T-cell (primary cell): ENCODE measurements at regions not wholly inside any gene's neighbourhood (a gene's known extent, or its start where the extent isn't known, plus 50 kb on each side); places are given as distances from the start of the nearest gene placed in this dataset.

Experiments used
- ATAC-seq, 4 experiments: fragments of 200-7000 bp in 3 of 4; fragments of 150-1000 bp in 1 of 4; cut with Tn5 transposase; replicated peaks in 1 of 4; 1 replicate in 3 of 4; 2 replicates in 1 of 4; pipeline ENCODE4 v1.10.0; 2021; ENCODE audit warnings: moderate library complexity in 3 of 4, mild to moderate bottlenecking in 2 of 4, moderate number of reproducible peaks in 1 of 4
- CTCF ChIA-PET, 2 donors: fragments of 300-600 bp; sonication (Branson Sonifier 250); formaldehyde crosslinking; loops; one replicate each; lab custom pipeline; 2022; ENCODE audit warnings: antibody characterized with exemption in 2 of 2; lab: Charles Lee
- POLR2A ChIA-PET, 2 donors: fragments of 300-600 bp; sonication (Branson Sonifier 250); formaldehyde crosslinking; loops; one replicate each; lab custom pipeline; 2022; ENCODE audit warnings: antibody characterized with exemption in 2 of 2; lab: Charles Lee
- DNase-seq, 35 experiments: peaks; one replicate each; pipeline versions ENCODE4 v3.0.0 to v3.0.0-alpha.2; 2013 to 2023
- H3K27ac ChIP-seq: one replicate; pipeline ENCODE4 v1.5.1; 2013; ENCODE audit warnings: low read length
- H3K27me3 ChIP-seq, 2 experiments: replicated peaks in 1 of 2; 1 replicate in 1 of 2; 2 replicates in 1 of 2; pipeline versions ENCODE4 v1.6.1 to v1.7.0; 2013; ENCODE audit warnings: low read length in 1 of 2, mixed read lengths in 1 of 2; ENCODE audit not compliant: control insufficient read depth in 2 of 2, insufficient read depth in 2 of 2; ENCODE audit errors: extremely low read depth in 1 of 2
- H3K36me3 ChIP-seq, 2 donors: 1 replicate in 1 of 2; 2 replicates in 1 of 2; pipeline versions ENCODE4 v1.6.1 to v1.7.0; 2013; ENCODE audit warnings: low read length in 1 of 2; ENCODE audit not compliant: control insufficient read depth in 2 of 2, insufficient read depth in 1 of 2; ENCODE audit errors: extremely low read depth in 1 of 2
- H3K4me1 ChIP-seq, 2 experiments: 1 replicate in 1 of 2; 2 replicates in 1 of 2; pipeline versions ENCODE4 v1.6.1 to v1.7.0; 2013; ENCODE audit warnings: low read length in 2 of 2, mixed read lengths in 1 of 2; ENCODE audit not compliant: insufficient read depth in 2 of 2, control insufficient read depth in 1 of 2; ENCODE audit errors: extremely low read depth in 1 of 2
- H3K4me3 ChIP-seq, 2 donors: 1 replicate in 1 of 2; 2 replicates in 1 of 2; pipeline versions ENCODE4 v1.5.1 to v1.7.0; 2013; ENCODE audit warnings: mild to moderate bottlenecking in 2 of 2, low read length in 1 of 2, moderate library complexity in 1 of 2; ENCODE audit not compliant: control insufficient read depth in 1 of 2; ENCODE audit errors: extremely low read depth in 1 of 2
- H3K9me3 ChIP-seq: 2 replicates; pipeline ENCODE4 v1.7.0; 2013
- H3K27ac Mint-ChIP-seq, 2 donors: one replicate each; pipeline ENCODE4 v1.8.0; 2020 to 2021; ENCODE audit warnings: mild to moderate bottlenecking in 2 of 2, mixed read lengths in 2 of 2
- H3K27me3 Mint-ChIP-seq, 2 donors: one replicate each; pipeline ENCODE4 v1.8.0; 2021 to 2022; ENCODE audit warnings: mixed read lengths in 2 of 2
- H3K36me3 Mint-ChIP-seq: one replicate; pipeline ENCODE4 v1.8.0; 2021; ENCODE audit warnings: mixed read lengths
- H3K4me1 Mint-ChIP-seq, 3 donors: one replicate each; pipeline ENCODE4 v1.8.0; 2020 to 2022; ENCODE audit warnings: mixed read lengths in 3 of 3, mild to moderate bottlenecking in 1 of 3
- H3K4me3 Mint-ChIP-seq, 3 donors: one replicate each; pipeline ENCODE4 v1.8.0; 2020 to 2022; ENCODE audit warnings: mild to moderate bottlenecking in 3 of 3, mixed read lengths in 3 of 3, moderate library complexity in 3 of 3
- H3K9me3 Mint-ChIP-seq, 3 donors: one replicate each; pipeline ENCODE4 v1.8.0; 2020 to 2022; ENCODE audit warnings: mixed read lengths in 3 of 3
- WGBS: methylation state at CpG from one replicate; pipeline ENCODE4 v1.1.5; 2013; ENCODE audit warnings: missing lambda C conversion rate; ENCODE audit not compliant: insufficient coverage; 5-methylcytosine and 5-hydroxymethylcytosine counted together

- Histone ChIP-seq H3K4me3 (no peak overlapping the region), H3K27me3 (no peaks in the 10 kb centered on the region), H3K36me3 (no peaks in the 10 kb centered on the region), H3K4me1 (no peaks in the 10 kb centered on the region), H3K9me3 (no peaks in the 10 kb centered on the region), H3K27ac (no peak overlapping the region)
- no peak overlapping the region for H3K27ac Mint-ChIP-seq
- no peaks in the 10 kb centered on the region for H3K4me1 Mint-ChIP-seq
- POLR2A ChIA-PET, result no interaction called here
- H3K36me3 Mint-ChIP-seq, result no peaks in the 10 kb centered on the region
- no peaks in the 10 kb centered on the region for H3K9me3 Mint-ChIP-seq
- no peak for DNase-seq
- no peak for ATAC-seq
- peaks cover 0 to 3% of the 10 kb centered on the region in 2 donors for H3K27me3 Mint-ChIP-seq
- 89% methylated on average over 10 of the region's 17 CpGs for WGBS
- CTCF ChIA-PET, result no interaction called here
- no peak overlapping the region for H3K4me3 Mint-ChIP-seq
These were observed 135.7 kb upstream of the ZFHX3 start for GRCh38 chr16:73183611-73184092.

- ATAC-seq (no peak), DNase-seq (no peak)
- Histone ChIP-seq H3K4me3 (no peak overlapping the region), H3K36me3 (no peaks in the 10 kb centered on the region), H3K9me3 (no peaks in the 10 kb centered on the region), H3K4me1 (no peaks in the 10 kb centered on the region), H3K27ac (no peak overlapping the region), H3K27me3 (no peaks in the 10 kb centered on the region)
- peaks cover 0 to 1% of the 10 kb centered on the region in 2 donors for H3K27me3 Mint-ChIP-seq
- no peaks in the 10 kb centered on the region for H3K36me3 Mint-ChIP-seq
- peaks cover 0 to 4% (median 0%) of the 10 kb centered on the region in 3 donors for H3K9me3 Mint-ChIP-seq
- H3K4me1 Mint-ChIP-seq, result no peaks in the 10 kb centered on the region
- no peak overlapping the region for H3K4me3 Mint-ChIP-seq
- POLR2A ChIA-PET, result no interaction called here
- CTCF ChIA-PET, result no interaction called here
- 75% methylated on average over 8 of the region's 12 CpGs for WGBS
- no peak overlapping the region for H3K27ac Mint-ChIP-seq
These were observed 131.9 kb upstream of the ZFHX3 start for GRCh38 chr16:73179705-73180331.

GRCh38 chr16:73177729-73178295 lies 129.9 kb upstream of the ZFHX3 start:
- no peak overlapping the region for H3K27ac ChIP-seq
- H3K36me3 Mint-ChIP-seq, result no peaks in the 10 kb centered on the region
- no peaks in the 10 kb centered on the region for H3K36me3 ChIP-seq
- H3K27me3 ChIP-seq, result no peaks in the 10 kb centered on the region
- no peak overlapping the region for H3K4me3 Mint-ChIP-seq
- H3K27ac Mint-ChIP-seq, result no peak overlapping the region
- H3K4me1 Mint-ChIP-seq, result no peaks in the 10 kb centered on the region
- peaks cover 0 to 4% (median 0%) of the 10 kb centered on the region in 3 donors for H3K9me3 Mint-ChIP-seq
- WGBS, result 70% methylated on average over 6 of the region's 8 CpGs
- H3K4me1 ChIP-seq, result no peaks in the 10 kb centered on the region
- ChIA-PET CTCF (no interaction called here), POLR2A (no interaction called here)
- no peaks in the 10 kb centered on the region for H3K27me3 Mint-ChIP-seq
- H3K4me3 ChIP-seq, result no peak overlapping the region
- ATAC-seq, result no peak
- no peaks in the 10 kb centered on the region for H3K9me3 ChIP-seq
- no peak for DNase-seq

GRCh38 chr16:73176577-73177013 lies 128.7 kb upstream of the ZFHX3 start:
- peaks cover 0 to 4% (median 0%) of the 10 kb centered on the region in 3 donors for H3K9me3 Mint-ChIP-seq
- Histone ChIP-seq H3K9me3 (no peaks in the 10 kb centered on the region), H3K4me3 (no peak overlapping the region), H3K36me3 (no peaks in the 10 kb centered on the region), H3K4me1 (no peaks in the 10 kb centered on the region), H3K27ac (no peak overlapping the region), H3K27me3 (no peaks in the 10 kb centered on the region)
- H3K27ac Mint-ChIP-seq, result no peak overlapping the region
- H3K4me1 Mint-ChIP-seq, result no peaks in the 10 kb centered on the region
- ChIA-PET POLR2A (no interaction called here), CTCF (no interaction called here)
- DNase-seq, result no peak
- H3K36me3 Mint-ChIP-seq, result no peaks in the 10 kb centered on the region
- no peak for ATAC-seq
- no peaks in the 10 kb centered on the region for H3K27me3 Mint-ChIP-seq
- no CpG with 5 or more reads among the region's 2 CpGs for WGBS
- no peak overlapping the region for H3K4me3 Mint-ChIP-seq

- no peak overlapping the region for H3K4me3 Mint-ChIP-seq
- no peaks in the 10 kb centered on the region for H3K4me1 Mint-ChIP-seq
- Histone ChIP-seq H3K27ac (no peak overlapping the region), H3K27me3 (no peaks in the 10 kb centered on the region), H3K4me3 (no peak overlapping the region), H3K36me3 (no peaks in the 10 kb centered on the region), H3K9me3 (no peaks in the 10 kb centered on the region), H3K4me1 (no peaks in the 10 kb centered on the region)
- H3K36me3 Mint-ChIP-seq, result no peaks in the 10 kb centered on the region
- no peak overlapping the region for H3K27ac Mint-ChIP-seq
- CTCF ChIA-PET, result no interaction called here
- H3K27me3 Mint-ChIP-seq, result peaks cover 1 to 6% of the 10 kb centered on the region in 2 donors
- 84% methylated on average over 15 of the region's 18 CpGs for WGBS
- POLR2A ChIA-PET, result no interaction called here
- no peak for DNase-seq
- H3K9me3 Mint-ChIP-seq, result peaks cover 0 to 4% (median 0%) of the 10 kb centered on the region in 3 donors
- no peak for ATAC-seq
These were observed 125.2 kb upstream of the ZFHX3 start for GRCh38 chr16:73172973-73173709.

- Mint-ChIP-seq H3K36me3 (no peaks in the 10 kb centered on the region), H3K4me3 (no peak overlapping the region), H3K4me1 (peaks cover 0 to 3% (median 0%) of the 10 kb centered on the region in 3 donors), H3K27me3 (peaks cover 1 to 6% of the 10 kb centered on the region in 2 donors), H3K9me3 (peaks cover 0 to 4% (median 0%) of the 10 kb centered on the region in 3 donors), H3K27ac (no peak overlapping the region)
- no peaks in the 10 kb centered on the region for H3K36me3 ChIP-seq
- POLR2A ChIA-PET, result no interaction called here
- no peaks in the 10 kb centered on the region for H3K4me1 ChIP-seq
- no peaks in the 10 kb centered on the region for H3K9me3 ChIP-seq
- CTCF ChIA-PET, result no interaction called here
- 94% methylated on average over 15 of the region's 23 CpGs for WGBS
- no peak overlapping the region for H3K27ac ChIP-seq
- no peaks in the 10 kb centered on the region for H3K27me3 ChIP-seq
- no peak for DNase-seq
- ATAC-seq, result no peak
- H3K4me3 ChIP-seq, result no peak overlapping the region
These were observed 124.5 kb upstream of the ZFHX3 start for GRCh38 chr16:73172241-73172972.
